NB4 (cell line): ENCODE measurements at regions not wholly inside any gene's neighbourhood (a gene's known extent, or its start where the extent isn't known, plus 50 kb on each side); places are given as distances from the start of the nearest gene placed in this dataset.

Experiments used
- CTCF ChIP-seq: IDR thresholded peaks from one replicate; pipeline ENCODE4 v1.5.1; 2012; ENCODE audit warnings: low read depth, low read length
- MAX ChIP-seq: IDR thresholded peaks from 2 replicates; pipeline ENCODE4 v1.6.1; 2011; ENCODE audit warnings: low read depth, low read length
- MYC ChIP-seq: IDR thresholded peaks from 2 replicates; pipeline ENCODE4 v1.6.1; 2011; ENCODE audit warnings: low read depth, low read length
- POLR2A ChIP-seq: IDR thresholded peaks from 2 replicates; pipeline ENCODE4 v1.6.1; 2011; ENCODE audit warnings: mild to moderate bottlenecking; ENCODE audit not compliant: insufficient read length; ENCODE audit errors: extremely low read depth

- TF ChIP-seq CTCF (no peak), POLR2A (no peak), MYC (no peak), MAX (no peak)
Measured at GRCh38 chr3:168862466-168862865, 766.7 kb upstream of the GOLIM4 start.
